Hepatocyte (in vitro differentiated cells): ENCODE measurements at regions not wholly inside any gene's neighbourhood (a gene's known extent, or its start where the extent isn't known, plus 50 kb on each side); places are given as distances from the start of the nearest gene placed in this dataset.

Experiments used
- EZH2 ChIP-seq: fragments of 200-600 bp; sonication (generic); IDR thresholded peaks from 2 replicates; pipeline ENCODE4 v1.6.1; 2016; ENCODE audit warnings: antibody characterized with exemption, mild to moderate bottlenecking, borderline replicate concordance
- EZH2phosphoT487 ChIP-seq: fragments of 200-600 bp; sonication (generic); IDR thresholded peaks from one replicate; pipeline ENCODE4 v1.6.1; 2018; ENCODE audit warnings: antibody characterized with exemption, mild to moderate bottlenecking, low read depth, moderate library complexity; ENCODE audit not compliant: unreplicated experiment, severe bottlenecking
- TF ChIP-seq, protein P1 (sequence below): fragments of 200-600 bp; sonication (generic); IDR thresholded peaks from 2 replicates; pipeline ENCODE4 v1.5.1; 2016; ENCODE audit warnings: antibody characterized with exemption, mild to moderate bottlenecking; ENCODE audit not compliant: poor library complexity

DNA sequence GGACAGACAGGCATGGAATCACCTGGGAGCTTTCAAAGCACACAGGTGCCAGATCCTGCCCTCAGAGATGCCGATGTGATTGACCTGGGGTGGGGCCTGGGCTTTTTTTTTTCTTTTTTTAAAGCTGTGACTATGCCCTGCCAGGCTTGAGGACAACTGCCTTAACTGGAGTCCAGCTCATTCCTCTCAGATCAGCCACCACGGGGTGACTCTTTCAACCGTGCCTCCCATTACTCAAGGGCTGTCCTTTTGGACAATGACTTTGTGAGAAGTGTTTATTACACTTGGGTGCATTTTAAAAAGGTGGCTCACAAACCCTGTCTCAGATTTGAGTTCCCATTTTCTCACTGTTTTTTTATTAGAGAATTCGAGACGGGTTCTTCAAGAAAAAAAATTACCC, 57.1 kb upstream of the RALY start:
- TF ChIP-seq, protein P1, sequence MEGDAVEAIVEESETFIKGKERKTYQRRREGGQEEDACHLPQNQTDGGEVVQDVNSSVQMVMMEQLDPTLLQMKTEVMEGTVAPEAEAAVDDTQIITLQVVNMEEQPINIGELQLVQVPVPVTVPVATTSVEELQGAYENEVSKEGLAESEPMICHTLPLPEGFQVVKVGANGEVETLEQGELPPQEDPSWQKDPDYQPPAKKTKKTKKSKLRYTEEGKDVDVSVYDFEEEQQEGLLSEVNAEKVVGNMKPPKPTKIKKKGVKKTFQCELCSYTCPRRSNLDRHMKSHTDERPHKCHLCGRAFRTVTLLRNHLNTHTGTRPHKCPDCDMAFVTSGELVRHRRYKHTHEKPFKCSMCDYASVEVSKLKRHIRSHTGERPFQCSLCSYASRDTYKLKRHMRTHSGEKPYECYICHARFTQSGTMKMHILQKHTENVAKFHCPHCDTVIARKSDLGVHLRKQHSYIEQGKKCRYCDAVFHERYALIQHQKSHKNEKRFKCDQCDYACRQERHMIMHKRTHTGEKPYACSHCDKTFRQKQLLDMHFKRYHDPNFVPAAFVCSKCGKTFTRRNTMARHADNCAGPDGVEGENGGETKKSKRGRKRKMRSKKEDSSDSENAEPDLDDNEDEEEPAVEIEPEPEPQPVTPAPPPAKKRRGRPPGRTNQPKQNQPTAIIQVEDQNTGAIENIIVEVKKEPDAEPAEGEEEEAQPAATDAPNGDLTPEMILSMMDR: no peak
- TF ChIP-seq EZH2 (no peak), EZH2phosphoT487 (no peak)
